ENCODE measurements at regions not wholly inside any gene's neighbourhood (a gene's known extent, or its start where the extent isn't known, plus 50 kb on each side); places are given as distances from the start of the nearest gene placed in this dataset.

DNA sequence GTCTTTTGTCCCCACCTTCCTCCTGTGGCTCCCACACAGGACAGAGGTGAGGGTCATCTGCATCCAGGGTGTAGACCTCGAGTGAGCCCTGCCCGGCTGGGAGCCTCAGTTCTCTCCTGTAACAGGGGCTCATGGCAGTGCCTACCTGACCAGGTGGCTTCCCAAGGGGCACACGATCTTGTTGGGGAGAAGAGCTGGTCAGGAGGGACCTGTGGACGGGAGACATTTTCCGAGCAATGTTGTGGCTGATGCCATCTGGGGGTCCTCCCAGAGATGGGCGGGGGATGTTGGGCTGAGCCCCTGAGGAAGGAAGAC, 51.9 kb downstream of the CEBPB start:
- no peaks in the 10 kb centered on the region for H3F3A ChIP-seq (ENCODE audit: insufficient read depth)
- no peaks in the 10 kb centered on the region for H3K36me3 ChIP-seq (ENCODE audit: low read length)
- no peak overlapping the region for H3K9ac ChIP-seq (ENCODE audit: low read length)
- H3K27ac ChIP-seq (ENCODE audit: low read depth, low read length), result no peak overlapping the region
- no peaks in the 10 kb centered on the region for H4K20me1 ChIP-seq (ENCODE audit: low read depth, low read length)
- no peaks in the 10 kb centered on the region for H3K79me2 ChIP-seq (ENCODE audit: insufficient read depth, low read length)
- no peak overlapping the region for H3K4me2 ChIP-seq (ENCODE audit: low read depth, low read length, poor library complexity, severe bottlenecking)
- TF ChIP-seq, protein P1, sequence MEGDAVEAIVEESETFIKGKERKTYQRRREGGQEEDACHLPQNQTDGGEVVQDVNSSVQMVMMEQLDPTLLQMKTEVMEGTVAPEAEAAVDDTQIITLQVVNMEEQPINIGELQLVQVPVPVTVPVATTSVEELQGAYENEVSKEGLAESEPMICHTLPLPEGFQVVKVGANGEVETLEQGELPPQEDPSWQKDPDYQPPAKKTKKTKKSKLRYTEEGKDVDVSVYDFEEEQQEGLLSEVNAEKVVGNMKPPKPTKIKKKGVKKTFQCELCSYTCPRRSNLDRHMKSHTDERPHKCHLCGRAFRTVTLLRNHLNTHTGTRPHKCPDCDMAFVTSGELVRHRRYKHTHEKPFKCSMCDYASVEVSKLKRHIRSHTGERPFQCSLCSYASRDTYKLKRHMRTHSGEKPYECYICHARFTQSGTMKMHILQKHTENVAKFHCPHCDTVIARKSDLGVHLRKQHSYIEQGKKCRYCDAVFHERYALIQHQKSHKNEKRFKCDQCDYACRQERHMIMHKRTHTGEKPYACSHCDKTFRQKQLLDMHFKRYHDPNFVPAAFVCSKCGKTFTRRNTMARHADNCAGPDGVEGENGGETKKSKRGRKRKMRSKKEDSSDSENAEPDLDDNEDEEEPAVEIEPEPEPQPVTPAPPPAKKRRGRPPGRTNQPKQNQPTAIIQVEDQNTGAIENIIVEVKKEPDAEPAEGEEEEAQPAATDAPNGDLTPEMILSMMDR (IDR thresholded peaks at IDR 0.05; ENCODE audit: insufficient read depth, low read length, poor library complexity, severe bottlenecking), result no peak
- TF ChIP-seq EZH2phosphoT487 (conservative IDR thresholded peaks at IDR 0.05; ENCODE audit: low read length), result no peak
- no peak overlapping the region for H2AFZ ChIP-seq (ENCODE audit: low read depth, low read length, severe bottlenecking)
- H3K4me3 ChIP-seq (ENCODE audit: insufficient read depth, low read length, poor library complexity, severe bottlenecking), result no peak overlapping the region
- no peaks in the 10 kb centered on the region for H3K9me2 ChIP-seq (replicated peaks; ENCODE audit: insufficient read depth, low read length)
- H3K27me3 ChIP-seq (ENCODE audit: low read length), result no peaks in the 10 kb centered on the region
- no peaks in the 10 kb centered on the region for H3K9me3 ChIP-seq (ENCODE audit: insufficient read depth, low read length)

DNA sequence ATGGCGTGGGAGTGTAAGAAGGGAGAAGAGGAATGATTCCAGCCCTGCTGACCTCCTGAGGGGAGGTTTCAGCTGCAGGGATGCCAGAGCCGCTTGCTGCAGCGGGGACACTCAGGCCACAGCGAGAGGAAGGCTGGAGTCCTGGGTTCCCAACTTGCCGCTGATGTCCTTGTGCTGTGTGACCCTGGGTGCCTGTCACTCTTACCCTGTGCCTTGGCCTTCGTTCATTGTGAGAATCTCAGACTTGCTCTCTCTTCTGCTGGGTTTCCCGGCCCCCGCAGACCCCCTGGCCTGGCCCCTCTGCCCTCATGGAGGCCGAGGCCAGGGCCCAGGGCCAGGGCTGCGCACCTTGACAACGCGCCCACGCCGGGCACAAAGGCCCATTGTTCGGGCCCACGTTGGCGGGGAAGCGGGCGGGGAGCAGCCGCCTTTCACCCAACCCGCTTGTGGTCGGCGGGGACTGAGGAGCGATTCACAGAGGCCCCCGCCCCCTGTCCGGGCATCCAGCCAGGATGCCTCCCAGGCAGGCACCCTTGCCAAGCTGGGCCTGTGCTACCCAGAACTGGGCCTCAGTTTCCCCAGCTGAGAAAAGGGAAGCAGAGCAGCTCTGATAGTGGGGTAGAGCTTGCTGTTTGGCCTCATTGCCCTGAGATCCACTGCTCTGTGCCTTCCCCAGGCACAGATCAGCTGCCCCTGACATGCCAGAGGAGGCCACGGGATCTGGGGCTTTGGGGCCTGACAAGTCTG, 52.4 kb downstream of the CEBPB start:
- Histone ChIP-seq H3K79me2 (ENCODE audit: insufficient read depth, low read length) (no peaks in the 10 kb centered on the region), H3F3A (ENCODE audit: insufficient read depth) (no peaks in the 10 kb centered on the region), H4K20me1 (ENCODE audit: low read depth, low read length) (no peaks in the 10 kb centered on the region), H2AFZ (ENCODE audit: low read depth, low read length, severe bottlenecking) (no peak overlapping the region), H3K9ac (ENCODE audit: low read length) (no peak overlapping the region), H3K27ac (ENCODE audit: low read depth, low read length) (no peak overlapping the region), H3K9me3 (ENCODE audit: insufficient read depth, low read length) (no peaks in the 10 kb centered on the region), H3K9me2 (replicated peaks; ENCODE audit: insufficient read depth, low read length) (no peaks in the 10 kb centered on the region), H3K27me3 (ENCODE audit: low read length) (no peaks in the 10 kb centered on the region), H3K36me3 (ENCODE audit: low read length) (no peaks in the 10 kb centered on the region), H3K4me3 (ENCODE audit: insufficient read depth, low read length, poor library complexity, severe bottlenecking) (no peak overlapping the region), H3K4me2 (ENCODE audit: low read depth, low read length, poor library complexity, severe bottlenecking) (no peak overlapping the region)
- TF ChIP-seq, protein P1 (IDR thresholded peaks at IDR 0.05; ENCODE audit: insufficient read depth, low read length, poor library complexity, severe bottlenecking), result no peak
- TF ChIP-seq EZH2phosphoT487 (conservative IDR thresholded peaks at IDR 0.05; ENCODE audit: low read length), result no peak

DNA sequence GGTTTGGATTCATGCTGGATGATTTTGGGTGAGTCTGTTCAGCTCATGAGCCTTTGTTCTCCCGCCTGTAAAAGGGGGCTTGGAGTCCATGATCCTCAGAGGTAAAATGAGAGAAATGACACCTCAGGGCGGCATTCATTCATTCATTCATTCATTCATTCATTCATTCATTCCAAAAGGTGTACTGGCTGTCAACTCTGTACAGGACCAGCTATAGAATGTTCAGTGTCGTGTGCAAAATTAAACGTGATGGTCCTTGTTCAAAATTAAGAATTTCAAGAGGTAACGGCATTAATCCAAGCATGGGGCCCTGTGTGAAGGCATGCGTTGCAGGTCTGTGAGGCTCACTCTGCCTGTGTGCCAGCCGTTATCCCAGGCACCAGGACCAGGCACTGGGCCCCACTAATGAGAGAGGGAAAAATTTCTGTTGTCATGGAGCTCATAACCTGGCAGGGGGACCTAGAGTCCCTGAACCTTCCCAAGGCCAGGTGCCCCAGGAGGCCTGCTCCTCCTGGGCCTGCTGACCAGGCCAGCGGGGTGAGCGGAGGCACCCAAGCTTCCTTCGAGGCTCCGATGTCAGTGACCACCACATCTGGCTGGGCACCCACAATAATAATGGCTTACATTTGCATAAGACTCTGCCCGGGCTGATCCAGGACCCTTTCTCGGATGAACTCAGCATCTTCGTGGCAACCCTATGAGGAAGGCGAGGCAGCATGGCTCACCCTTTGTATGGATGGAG, 53.2 kb downstream of the CEBPB start:
- Histone ChIP-seq H3K36me3 (ENCODE audit: low read length) (no peaks in the 10 kb centered on the region), H2AFZ (ENCODE audit: low read depth, low read length, severe bottlenecking) (no peak overlapping the region), H3K4me2 (ENCODE audit: low read depth, low read length, poor library complexity, severe bottlenecking) (no peak overlapping the region), H3K27ac (ENCODE audit: low read depth, low read length) (no peak overlapping the region), H3F3A (ENCODE audit: insufficient read depth) (no peaks in the 10 kb centered on the region), H4K20me1 (ENCODE audit: low read depth, low read length) (no peaks in the 10 kb centered on the region), H3K9me2 (replicated peaks; ENCODE audit: insufficient read depth, low read length) (no peaks in the 10 kb centered on the region), H3K9me3 (ENCODE audit: insufficient read depth, low read length) (no peaks in the 10 kb centered on the region), H3K4me3 (ENCODE audit: insufficient read depth, low read length, poor library complexity, severe bottlenecking) (no peak overlapping the region), H3K79me2 (ENCODE audit: insufficient read depth, low read length) (no peaks in the 10 kb centered on the region), H3K9ac (ENCODE audit: low read length) (no peak overlapping the region), H3K27me3 (ENCODE audit: low read length) (no peaks in the 10 kb centered on the region)
- TF ChIP-seq, protein P1 (IDR thresholded peaks at IDR 0.05; ENCODE audit: insufficient read depth, low read length, poor library complexity, severe bottlenecking), result no peak
- TF ChIP-seq EZH2phosphoT487 (conservative IDR thresholded peaks at IDR 0.05; ENCODE audit: low read length), result no peak

Measured in SU-DHL-6 (cell line).